ENCODE measurements at regions not wholly inside any gene's neighbourhood (a gene's known extent, or its start where the extent isn't known, plus 50 kb on each side); places are given as distances from the start of the nearest gene placed in this dataset.

GRCh38 chr18:33495278-33495677, 54.8 kb upstream of the CCDC178 start:
- Histone ChIP-seq H4K91ac (ENCODE audit: insufficient read length, low read depth, low read length) (no peak overlapping the region), H3K18ac (ENCODE audit: insufficient read length, low read depth, low read length) (no peak overlapping the region), H3K14ac (ENCODE audit: insufficient read depth, low read length) (no peak overlapping the region), H3K9ac (ENCODE audit: extremely low read depth, insufficient read length, low read length) (no peak overlapping the region), H4K5ac (ENCODE audit: insufficient read length, low read depth, low read length) (no peak overlapping the region), H2BK15ac (ENCODE audit: low read depth, low read length) (no peak overlapping the region), H2AK5ac (ENCODE audit: insufficient read length, low read length) (no peak overlapping the region), H2AFZ (ENCODE audit: low read length) (no peak overlapping the region), H2BK20ac (ENCODE audit: low read depth, low read length, poor library complexity, severe bottlenecking) (no peak overlapping the region), H3T11ph (ENCODE audit: low read length) (no peak overlapping the region), H3K4me1 (ENCODE audit: insufficient read depth, low read length) (no peaks in the 10 kb centered on the region; the same call in 1 of the 2 replicates), H3K79me1 (ENCODE audit: insufficient read depth, low read depth, low read length, poor library complexity, severe bottlenecking) (no peaks in the 10 kb centered on the region), H3K23me2 (ENCODE audit: insufficient read length, low read depth, low read length, poor library complexity, severe bottlenecking) (no peaks in the 10 kb centered on the region), H3K79me2 (ENCODE audit: insufficient read depth, low read length) (no peaks in the 10 kb centered on the region), H3K4ac (ENCODE audit: low read depth, low read length) (no peak overlapping the region), H3K9me3 (ENCODE audit: control insufficient read depth, low read depth, low read length) (no peaks in the 10 kb centered on the region), H4K20me1 (ENCODE audit: control insufficient read depth, insufficient read depth, insufficient read length) (no peaks in the 10 kb centered on the region), H2BK120ac (ENCODE audit: low read depth, low read length, poor library complexity, severe bottlenecking) (no peak overlapping the region), H3K23ac (ENCODE audit: insufficient read length, low read depth, low read length) (no peak overlapping the region), H3K4me2 (ENCODE audit: insufficient read depth, insufficient read length, low read length) (no peak overlapping the region), H3K27me3 (ENCODE audit: insufficient read depth, low read length) (no peaks in the 10 kb centered on the region), H4K8ac (replicated peaks; ENCODE audit: insufficient read length, low read depth, low read length) (no peak overlapping the region), H2BK12ac (ENCODE audit: insufficient read length, low read depth, low read length) (no peak overlapping the region), H3K56ac (ENCODE audit: insufficient read length, low read depth, low read length) (no peak overlapping the region), H3K27ac (ENCODE audit: insufficient read length, low read depth, low read length) (no peak overlapping the region), H2BK5ac (ENCODE audit: insufficient read length, low read length) (no peak overlapping the region)
- no CpG with 5 or more reads among the region's 1 CpG for WGBS (ENCODE audit: extremely low coverage, insufficient read length, low lambda C conversion rate)
- no peaks in the 10 kb centered on the region for H3K4me1 Mint-ChIP-seq
- TF ChIP-seq CTCF (conservative IDR thresholded peaks at IDR 0.05): peak; percentile 80
- peaks cover 0 to 5% of the 10 kb centered on the region in 2 experiments; a peak in 1 of 5 replicates for H3K9me3 Mint-ChIP-seq
- peak overlapping the region in 1 of 3 experiments; percentile 11; a peak in 1 of 7 replicates for H3K27ac Mint-ChIP-seq
- no peaks in the 10 kb centered on the region for H3K27me3 Mint-ChIP-seq (ENCODE audit: low read depth)
- no peak overlapping the region for H3K4me3 Mint-ChIP-seq
- peaks cover 0 to 7% (median 0%) of the 10 kb centered on the region in 3 experiments; a peak in 2 of 7 replicates for H3K36me3 Mint-ChIP-seq (ENCODE audit: insufficient read depth in 1 of 3, low read depth in 3 of 3)
- peak; percentile 66 for DNase-seq

Data from H9 (cell line).